ENCODE measurements at regions not wholly inside any gene's neighbourhood (a gene's known extent, or its start where the extent isn't known, plus 50 kb on each side); places are given as distances from the start of the nearest gene placed in this dataset.

DNA sequence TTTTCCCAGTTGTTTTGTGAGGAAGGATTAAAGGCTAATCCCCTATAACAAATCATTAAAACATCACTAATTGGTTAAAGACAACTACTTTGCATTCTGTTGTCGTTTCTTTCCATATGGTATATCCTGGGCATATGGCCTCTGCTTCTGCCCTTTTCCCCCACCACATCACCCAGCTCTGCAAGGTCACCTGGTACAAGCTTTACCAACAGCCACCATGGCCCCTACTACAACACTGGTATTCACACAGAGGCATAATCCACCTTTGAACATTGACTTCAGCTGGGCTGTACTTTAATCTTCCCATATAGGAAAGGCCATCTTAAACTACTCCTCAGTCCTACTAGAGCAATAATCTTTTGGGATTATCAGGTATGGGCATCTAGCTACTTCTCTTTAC, 866.1 kb downstream of the TLE4 start:
- DNase-seq (ENCODE audit: low read depth, low spot score), result no peak
- Histone ChIP-seq H3K4me1 (ENCODE audit: control insufficient read depth, extremely low read depth, insufficient read depth, low read length) (no peaks in the 10 kb centered on the region), H3K36me3 (ENCODE audit: control insufficient read depth in 2 of 2, extremely low read depth in 1 of 2, insufficient read depth in 2 of 2, low read length in 2 of 2) (no peaks in the 10 kb centered on the region), H3K27ac (ENCODE audit: insufficient read depth, low read depth, low read length) (no peak overlapping the region), H3K4me2 (ENCODE audit: insufficient read depth, low read length) (no peak overlapping the region), H3K9ac (replicated peaks; ENCODE audit: extremely low read depth, insufficient read depth, low read length) (no peak overlapping the region), H3K9me1 (replicated peaks; ENCODE audit: control insufficient read depth, extremely low read depth, insufficient read depth, low read length) (no peaks in the 10 kb centered on the region), H3K4me3 (replicated peaks in 1 of 3; ENCODE audit: insufficient read depth in 1 of 3, low read depth in 1 of 3, low read length in 3 of 3) (no peak overlapping the region), H2AFZ (ENCODE audit: low read depth, low read length) (no peak overlapping the region), H3K27me3 (ENCODE audit: control insufficient read depth in 2 of 2, insufficient read depth in 2 of 2, low read length in 2 of 2) (no peaks in the 10 kb centered on the region), H4K20me1 (replicated peaks; ENCODE audit: control insufficient read depth, extremely low read depth, insufficient read depth, low read length) (no peaks in the 10 kb centered on the region), H3K9me3 (replicated peaks; ENCODE audit: control insufficient read depth, insufficient read depth, low read length) (peaks cover 2% of the 10 kb centered on the region), H3K79me2 (ENCODE audit: control insufficient read depth, insufficient read depth, low read length) (no peaks in the 10 kb centered on the region)
- intact Hi-C loops (cut with micrococcal nuclease), result no loop called here
- no peak for TF ChIP-seq POLR2A (IDR thresholded peaks at IDR 0.05; ENCODE audit: low read depth, low read length)
- TF ChIP-seq, protein P1, sequence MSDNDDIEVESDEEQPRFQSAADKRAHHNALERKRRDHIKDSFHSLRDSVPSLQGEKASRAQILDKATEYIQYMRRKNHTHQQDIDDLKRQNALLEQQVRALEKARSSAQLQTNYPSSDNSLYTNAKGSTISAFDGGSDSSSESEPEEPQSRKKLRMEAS (IDR thresholded peaks at IDR 0.05; ENCODE audit: insufficient read depth, insufficient read length), result no peak
- TF ChIP-seq, protein P2, sequence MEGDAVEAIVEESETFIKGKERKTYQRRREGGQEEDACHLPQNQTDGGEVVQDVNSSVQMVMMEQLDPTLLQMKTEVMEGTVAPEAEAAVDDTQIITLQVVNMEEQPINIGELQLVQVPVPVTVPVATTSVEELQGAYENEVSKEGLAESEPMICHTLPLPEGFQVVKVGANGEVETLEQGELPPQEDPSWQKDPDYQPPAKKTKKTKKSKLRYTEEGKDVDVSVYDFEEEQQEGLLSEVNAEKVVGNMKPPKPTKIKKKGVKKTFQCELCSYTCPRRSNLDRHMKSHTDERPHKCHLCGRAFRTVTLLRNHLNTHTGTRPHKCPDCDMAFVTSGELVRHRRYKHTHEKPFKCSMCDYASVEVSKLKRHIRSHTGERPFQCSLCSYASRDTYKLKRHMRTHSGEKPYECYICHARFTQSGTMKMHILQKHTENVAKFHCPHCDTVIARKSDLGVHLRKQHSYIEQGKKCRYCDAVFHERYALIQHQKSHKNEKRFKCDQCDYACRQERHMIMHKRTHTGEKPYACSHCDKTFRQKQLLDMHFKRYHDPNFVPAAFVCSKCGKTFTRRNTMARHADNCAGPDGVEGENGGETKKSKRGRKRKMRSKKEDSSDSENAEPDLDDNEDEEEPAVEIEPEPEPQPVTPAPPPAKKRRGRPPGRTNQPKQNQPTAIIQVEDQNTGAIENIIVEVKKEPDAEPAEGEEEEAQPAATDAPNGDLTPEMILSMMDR (IDR thresholded peaks at IDR 0.05; ENCODE audit: extremely low read depth in 1 of 2, insufficient read depth in 1 of 2, low read depth in 1 of 2, low read length in 2 of 2), result no peak
- TF ChIP-seq GATA2 (IDR thresholded peaks at IDR 0.05; ENCODE audit: insufficient read depth, insufficient read length, low read depth, low read length), result no peak
- TF ChIP-seq POLR2AphosphoS5 (IDR thresholded peaks at IDR 0.05; ENCODE audit: insufficient read depth, low read depth, low read length), result no peak
- no peak for TF ChIP-seq JUN (IDR thresholded peaks at IDR 0.05; ENCODE audit: borderline replicate concordance, insufficient read depth, insufficient read length, low read depth)
- TF ChIP-seq MYC (IDR thresholded peaks at IDR 0.05; ENCODE audit: low read depth, low read length), result no peak
- no peak for TF ChIP-seq FOS (IDR thresholded peaks at IDR 0.05; ENCODE audit: borderline replicate concordance, insufficient read depth, low read length)
- TF ChIP-seq EZH2 (IDR thresholded peaks at IDR 0.05; ENCODE audit: borderline replicate concordance, low read depth, low read length, severe bottlenecking), result no peak
- dilution Hi-C loops (cut with MboI; ENCODE audit: extremely low pct_ligation_motif_present, low sequenced_read_pairs), result no loop called here
- POLR2A ChIA-PET, result no interaction called here
- CTCF ChIA-PET, result no interaction called here
- FAIRE-seq, result no peak
- no TSS peak for BruUV-seq (replicated peaks)
